C4-2B (cell line): ENCODE measurements at regions not wholly inside any gene's neighbourhood (a gene's known extent, or its start where the extent isn't known, plus 50 kb on each side); places are given as distances from the start of the nearest gene placed in this dataset.
A peak's percentile ranks its signal among the peaks of the same experiment; 100 is the strongest.

Experiments
- H3K27ac ChIP-seq: fragments of 450-650 bp; 2 replicates; pipeline ENCODE4 v1.5.1; 2017
- CTCF ChIP-seq: fragments of 450-650 bp; conservative IDR thresholded peaks from 2 replicates; pipeline ENCODE4 v1.5.1; 2017; ENCODE audit warnings: mild to moderate bottlenecking
- ZFX ChIP-seq: fragments of 450-650 bp; IDR thresholded peaks from 2 replicates; pipeline ENCODE4 v1.6.1; 2017

DNA sequence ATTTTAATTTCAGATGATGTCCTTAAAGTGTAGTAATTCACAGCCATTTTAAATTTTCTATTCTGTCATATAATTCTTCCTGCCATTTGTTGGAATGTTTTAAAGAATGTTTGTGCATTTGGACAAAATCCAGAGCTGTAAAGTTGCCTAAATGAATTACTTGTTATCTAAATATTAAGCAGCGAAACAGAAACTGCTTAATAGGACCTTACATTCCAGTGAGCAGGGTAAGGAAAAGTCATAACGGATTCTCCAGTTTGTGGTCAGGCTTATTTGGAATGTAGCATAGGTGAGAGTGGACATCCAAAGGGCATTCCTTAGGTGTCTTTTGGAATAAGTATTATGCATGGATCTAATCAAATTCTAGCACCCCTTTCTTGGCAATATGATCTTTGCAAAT, 410.4 kb upstream of the PTPRD start:
- TF ChIP-seq ZFX (no peak), CTCF (no peak)
- no peak overlapping the region for H3K27ac ChIP-seq

DNA sequence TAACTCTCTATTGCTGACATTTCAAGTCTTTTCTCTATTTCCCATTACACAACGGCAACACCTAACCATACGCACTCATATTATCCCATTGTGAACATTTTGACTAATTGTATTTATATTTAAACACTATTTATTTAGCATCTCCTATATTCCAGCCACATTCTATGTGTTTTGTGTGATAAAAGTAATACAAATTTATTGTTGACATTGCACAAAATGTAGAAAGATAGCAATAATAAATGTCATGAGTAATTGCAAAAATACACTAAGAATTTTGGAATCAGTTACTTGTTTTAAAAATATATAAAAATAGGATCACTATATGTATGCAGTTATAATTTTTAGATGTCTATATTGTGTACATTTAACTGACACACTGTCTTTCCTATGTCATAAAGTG, 413.0 kb upstream of the PTPRD start:
- TF ChIP-seq ZFX = no peak
- TF ChIP-seq CTCF = no peak

GRCh38 chr9:11038366-11038765, 425.6 kb upstream of the PTPRD start:
- TF ChIP-seq CTCF (no peak), ZFX (no peak)
- H3K27ac ChIP-seq = no peak overlapping the region

More for the DNA sequence above, 413.0 kb upstream of the PTPRD start:
- no peak overlapping the region for H3K27ac ChIP-seq

- TF ChIP-seq CTCF (no peak), ZFX (no peak)
- no peak overlapping the region for H3K27ac ChIP-seq
Measured at GRCh38 chr9:11039006-11039405, 426.2 kb upstream of the PTPRD start.

DNA sequence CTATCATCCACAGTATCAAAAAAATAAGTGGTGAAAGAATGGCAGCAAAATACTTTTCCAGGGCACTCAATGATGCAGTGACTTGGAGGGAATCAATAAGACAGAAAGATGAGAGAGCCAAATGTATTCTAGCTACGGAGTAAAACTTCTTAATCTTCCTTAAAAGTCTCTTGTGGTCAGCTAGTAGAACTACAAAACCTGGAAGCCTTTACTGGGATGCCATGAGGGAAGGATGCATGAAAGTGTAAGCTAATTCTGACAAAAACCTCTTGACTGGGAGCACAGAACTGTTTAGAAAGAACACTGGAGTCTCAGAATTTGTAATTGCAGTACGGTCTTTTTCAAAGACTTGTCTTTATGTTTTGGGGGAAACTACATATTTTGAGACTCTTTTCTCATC, 432.8 kb upstream of the PTPRD start:
- TF ChIP-seq CTCF (no peak), ZFX (no peak)
- no peak overlapping the region for H3K27ac ChIP-seq

DNA sequence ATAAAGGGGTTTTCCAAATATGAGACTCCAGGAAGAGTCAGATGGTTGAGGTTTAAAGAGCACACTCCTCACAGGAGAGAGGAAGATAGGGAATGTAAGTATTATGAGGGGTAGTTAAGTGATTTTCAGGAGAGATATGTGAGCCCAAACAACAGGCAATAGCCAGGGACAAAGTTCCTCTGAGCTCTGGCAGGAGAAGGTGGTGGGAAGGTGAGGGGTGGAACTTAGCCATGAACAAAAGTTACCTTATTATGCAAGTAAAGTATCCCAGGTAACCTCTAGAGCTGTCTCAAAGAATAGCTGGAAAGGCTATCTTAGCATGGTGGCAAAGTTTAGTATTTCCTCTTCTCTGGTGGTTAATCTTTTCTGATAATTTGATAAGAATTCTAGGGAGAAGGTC, 450.5 kb upstream of the PTPRD start:
- no peak for TF ChIP-seq ZFX
- H3K27ac ChIP-seq = no peak overlapping the region

GRCh38 chr9:11064909-11065308, 452.1 kb upstream of the PTPRD start:
- H3K27ac ChIP-seq = peak overlapping the region; percentile 82
- no peak for TF ChIP-seq ZFX
- no peak for TF ChIP-seq CTCF

GRCh38 chr9:11072176-11072575, 459.4 kb upstream of the PTPRD start:
- TF ChIP-seq ZFX (no peak), CTCF (no peak)
- H3K27ac ChIP-seq = no peak overlapping the region
